Neuron (in vitro differentiated cells): ENCODE measurements at regions not wholly inside any gene's neighbourhood (a gene's known extent, or its start where the extent isn't known, plus 50 kb on each side); places are given as distances from the start of the nearest gene placed in this dataset.
"Not testable (repeated sequence)": the region's sequence is repeated elsewhere in the genome, so short reads cannot be mapped to it uniquely, and the experiment has no call there.

Source experiments
- H2AFZ ChIP-seq: one replicate; pipeline ENCODE4 v1.6.1; 2013; ENCODE audit warnings: low read depth, mild to moderate bottlenecking, inconsistent platforms, low read length, moderate library complexity
- H3K27me3 ChIP-seq: one replicate; pipeline ENCODE4 v1.6.1; 2013; ENCODE audit warnings: low read length; ENCODE audit not compliant: insufficient read depth
- H3K36me3 ChIP-seq: one replicate; pipeline ENCODE4 v1.6.1; 2013; ENCODE audit warnings: low read length; ENCODE audit not compliant: insufficient read depth
- H3K4me1 ChIP-seq: one replicate; pipeline ENCODE4 v1.6.1; 2013; ENCODE audit warnings: low read length; ENCODE audit not compliant: insufficient read depth
- H3K4me3 ChIP-seq: 2 replicates; pipeline ENCODE4 v1.5.1; 2013; ENCODE audit warnings: mild to moderate bottlenecking, low read length, moderate library complexity
- H3K9me3 ChIP-seq: one replicate; pipeline ENCODE4 v1.6.1; 2013; ENCODE audit warnings: low read length

GRCh38 chr3:118116991-118117390 lies 917.7 kb downstream of the IGSF11 start:
- Histone ChIP-seq H2AFZ (peak overlapping the region; percentile 5), H3K4me1 (peaks cover 13% of the 10 kb centered on the region)

GRCh38 chr3:118126751-118127150 lies 907.9 kb downstream of the IGSF11 start:
- no peak overlapping the region for H2AFZ ChIP-seq
- no peak overlapping the region for H3K4me3 ChIP-seq
- H3K4me1 ChIP-seq: no peaks in the 10 kb centered on the region
- no peaks in the 10 kb centered on the region for H3K27me3 ChIP-seq
- no peaks in the 10 kb centered on the region for H3K36me3 ChIP-seq
- H3K9me3 ChIP-seq: no peaks in the 10 kb centered on the region

More at GRCh38 chr3:118116991-118117390, 917.7 kb downstream of the IGSF11 start:
- Histone ChIP-seq H3K27me3 (no peaks in the 10 kb centered on the region), H3K4me3 (no peak overlapping the region), H3K36me3 (no peaks in the 10 kb centered on the region), H3K9me3 (no peaks in the 10 kb centered on the region)

GRCh38 chr3:118127992-118128391 lies 906.7 kb downstream of the IGSF11 start:
- H3K27me3 ChIP-seq: no peaks in the 10 kb centered on the region
- H2AFZ ChIP-seq: no peak overlapping the region
- no peaks in the 10 kb centered on the region for H3K9me3 ChIP-seq
- no peaks in the 10 kb centered on the region for H3K36me3 ChIP-seq
- no peak overlapping the region for H3K4me3 ChIP-seq
- no peaks in the 10 kb centered on the region for H3K4me1 ChIP-seq

- no peaks in the 10 kb centered on the region for H3K27me3 ChIP-seq
- no peaks in the 10 kb centered on the region for H3K4me1 ChIP-seq
- no peaks in the 10 kb centered on the region for H3K36me3 ChIP-seq
- H2AFZ ChIP-seq: no peak overlapping the region
- H3K4me3 ChIP-seq: no peak overlapping the region
- no peaks in the 10 kb centered on the region for H3K9me3 ChIP-seq
These were observed 905.8 kb downstream of the IGSF11 start for GRCh38 chr3:118128886-118129285.

GRCh38 chr3:118137778-118138177 lies 896.9 kb downstream of the IGSF11 start:
- Histone ChIP-seq H2AFZ (no peak overlapping the region), H3K36me3 (no peaks in the 10 kb centered on the region), H3K9me3 (no peaks in the 10 kb centered on the region), H3K4me3 (no peak overlapping the region), H3K27me3 (no peaks in the 10 kb centered on the region), H3K4me1 (no peaks in the 10 kb centered on the region)

GRCh38 chr3:118144919-118145318 lies 889.7 kb downstream of the IGSF11 start:
- Histone ChIP-seq H2AFZ (no peak overlapping the region), H3K4me1 (no peaks in the 10 kb centered on the region), H3K27me3 (no peaks in the 10 kb centered on the region), H3K4me3 (no peak overlapping the region), H3K36me3 (no peaks in the 10 kb centered on the region), H3K9me3 (no peaks in the 10 kb centered on the region)

- Histone ChIP-seq H2AFZ (no peak overlapping the region), H3K4me3 (no peak overlapping the region), H3K4me1 (no peaks in the 10 kb centered on the region), H3K9me3 (no peaks in the 10 kb centered on the region), H3K27me3 (no peaks in the 10 kb centered on the region), H3K36me3 (no peaks in the 10 kb centered on the region)
These were observed 887.8 kb downstream of the IGSF11 start for GRCh38 chr3:118146658-118147375.

GRCh38 chr3:118151164-118151563 lies 883.5 kb downstream of the IGSF11 start:
- no peaks in the 10 kb centered on the region for H3K36me3 ChIP-seq
- H3K27me3 ChIP-seq: no peaks in the 10 kb centered on the region
- no peaks in the 10 kb centered on the region for H3K9me3 ChIP-seq
- H3K4me3 ChIP-seq: no peak overlapping the region
- no peaks in the 10 kb centered on the region for H3K4me1 ChIP-seq
- H2AFZ ChIP-seq: no peak overlapping the region

GRCh38 chr3:118162627-118163588 lies 871.7 kb downstream of the IGSF11 start:
- H2AFZ ChIP-seq, H3K4me1 ChIP-seq, H3K36me3 ChIP-seq, H3K27me3 ChIP-seq, H3K9me3 ChIP-seq, H3K4me3 ChIP-seq: not testable (repeated sequence)

GRCh38 chr3:118165413-118165812 lies 869.2 kb downstream of the IGSF11 start:
- Histone ChIP-seq H3K9me3 (no peaks in the 10 kb centered on the region), H3K4me3 (no peak overlapping the region), H3K36me3 (no peaks in the 10 kb centered on the region), H2AFZ (no peak overlapping the region), H3K27me3 (no peaks in the 10 kb centered on the region), H3K4me1 (no peaks in the 10 kb centered on the region)

- Histone ChIP-seq H3K36me3 (no peaks in the 10 kb centered on the region), H3K9me3 (no peaks in the 10 kb centered on the region), H3K4me3 (no peak overlapping the region), H3K27me3 (no peaks in the 10 kb centered on the region), H2AFZ (no peak overlapping the region), H3K4me1 (no peaks in the 10 kb centered on the region)
These were observed 867.1 kb downstream of the IGSF11 start for GRCh38 chr3:118167571-118167970.

GRCh38 chr3:118168175-118168574 lies 866.5 kb downstream of the IGSF11 start:
- Histone ChIP-seq H3K9me3 (no peaks in the 10 kb centered on the region), H3K4me3 (no peak overlapping the region), H3K4me1 (no peaks in the 10 kb centered on the region), H2AFZ (no peak overlapping the region), H3K27me3 (no peaks in the 10 kb centered on the region), H3K36me3 (no peaks in the 10 kb centered on the region)

- H3K4me1 ChIP-seq: no peaks in the 10 kb centered on the region
- no peak overlapping the region for H3K4me3 ChIP-seq
- no peak overlapping the region for H2AFZ ChIP-seq
- H3K9me3 ChIP-seq: no peaks in the 10 kb centered on the region
- no peaks in the 10 kb centered on the region for H3K27me3 ChIP-seq
- no peaks in the 10 kb centered on the region for H3K36me3 ChIP-seq
These were observed 863.3 kb downstream of the IGSF11 start for GRCh38 chr3:118171236-118171852.
